Tibial nerve (tissue), 4 donors: ENCODE measurements at regions not wholly inside any gene's neighbourhood (a gene's known extent, or its start where the extent isn't known, plus 50 kb on each side); places are given as distances from the start of the nearest gene placed in this dataset.

Source experiments
- DNase-seq, 2 donors: peaks; one replicate each; pipeline ENCODE4 v3.0.0-alpha.2; 2019; ENCODE audit warnings: low spot score in 2 of 2
- H3K27ac ChIP-seq, 4 donors: fragments of 200-600 bp; sonication (generic) in 3 of 4; one replicate each; pipeline ENCODE4 v1.5.1; 2017 to 2019; ENCODE audit warnings: mild to moderate bottlenecking in 1 of 4
- H3K27me3 ChIP-seq, 2 donors: fragments of 200-600 bp; sonication (generic) in 1 of 2; one replicate each; pipeline versions ENCODE4 v1.5.1 to v1.6.0; 2017 to 2019
- H3K36me3 ChIP-seq, 3 donors: fragments of 200-600 bp; sonication (generic); one replicate each; pipeline ENCODE4 v1.5.1; 2018 to 2019
- H3K4me1 ChIP-seq, 4 donors: fragments of 200-600 bp; sonication (generic) in 3 of 4; one replicate each; pipeline ENCODE4 v1.5.1; 2017 to 2019
- H3K4me3 ChIP-seq, 4 donors: fragments of 200-600 bp; sonication (generic) in 3 of 4; one replicate each; pipeline ENCODE4 v1.5.1; 2017 to 2019; ENCODE audit warnings: mild to moderate bottlenecking in 1 of 4, moderate library complexity in 1 of 4
- H3K9me3 ChIP-seq, 4 donors: fragments of 200-600 bp; sonication (generic) in 3 of 4; one replicate each; pipeline ENCODE4 v1.5.1; 2017 to 2019
- CTCF ChIP-seq, 5 experiments: fragments of 200-600 bp in 3 of 5; fragments of 450-650 bp in 2 of 5; sonication (generic) in 3 of 5; IDR thresholded peaks; one replicate each; pipeline ENCODE4 v1.5.1; 2016 to 2019; ENCODE audit warnings: antibody characterized with exemption in 5 of 5, mild to moderate bottlenecking in 3 of 5, moderate library complexity in 2 of 5
- EP300 ChIP-seq, 2 donors: sonication (generic); formaldehyde crosslinking; IDR thresholded peaks; one replicate each; pipeline ENCODE4 v1.6.1; 2017; ENCODE audit warnings: antibody characterized with exemption in 2 of 2, mild to moderate bottlenecking in 1 of 2
- POLR2A ChIP-seq, 2 donors: fragments of 450-650 bp; IDR thresholded peaks; one replicate each; pipeline ENCODE4 v1.6.1; 2017; ENCODE audit warnings: antibody characterized with exemption in 2 of 2, mild to moderate bottlenecking in 2 of 2, moderate library complexity in 2 of 2
- WGBS, 2 donors: methylation state at CpG; one replicate each; pipeline ENCODE4 v1.1.5; 2018; 5-methylcytosine and 5-hydroxymethylcytosine counted together

- Histone ChIP-seq H3K4me3 (no peak overlapping the region), H3K9me3 (no peaks in the 10 kb centered on the region), H3K27me3 (no peaks in the 10 kb centered on the region), H3K27ac (peak overlapping the region in 1 of 4 donors; percentile 61), H3K36me3 (no peaks in the 10 kb centered on the region), H3K4me1 (peaks cover 0 to 2% (median 0%) of the 10 kb centered on the region in 4 donors)
- no peak for DNase-seq
- no peak for TF ChIP-seq POLR2A (IDR thresholded peaks at IDR 0.05)
- no peak for TF ChIP-seq EP300 (IDR thresholded peaks at IDR 0.05)
- no peak for TF ChIP-seq CTCF (IDR thresholded peaks at IDR 0.05)
- 86 to 100% methylated on average over 1 of the region's 1 CpG for WGBS, 2 donors
Observed at GRCh38 chr5:93873211-93873736, 131.9 kb upstream of the POU5F2 start.

GRCh38 chr5:93870649-93871048 lies 129.2 kb upstream of the POU5F2 start:
- Histone ChIP-seq H3K27ac (no peak overlapping the region), H3K36me3 (peaks cover 0 to 8% (median 0%) of the 10 kb centered on the region in 3 donors), H3K4me3 (no peak overlapping the region), H3K27me3 (no peaks in the 10 kb centered on the region), H3K9me3 (no peaks in the 10 kb centered on the region), H3K4me1 (peaks cover 0 to 2% (median 0%) of the 10 kb centered on the region in 4 donors)
- no peak for DNase-seq
- TF ChIP-seq CTCF (IDR thresholded peaks at IDR 0.05), result no peak
- no peak for TF ChIP-seq EP300 (IDR thresholded peaks at IDR 0.05)
- no peak for TF ChIP-seq POLR2A (IDR thresholded peaks at IDR 0.05)
- WGBS, 2 donors, result 91 to 92% methylated on average over 3 of the region's 3 CpGs

GRCh38 chr5:93868851-93869250 lies 127.5 kb upstream of the POU5F2 start:
- H3K27me3 ChIP-seq, result no peaks in the 10 kb centered on the region
- TF ChIP-seq POLR2A (IDR thresholded peaks at IDR 0.05) (no peak), EP300 (IDR thresholded peaks at IDR 0.05) (no peak), CTCF (IDR thresholded peaks at IDR 0.05) (no peak)
- DNase-seq, result no peak
- H3K4me3 ChIP-seq, result no peak overlapping the region
- no peaks in the 10 kb centered on the region for H3K9me3 ChIP-seq
- peaks cover 0 to 1% (median 0%) of the 10 kb centered on the region in 4 donors for H3K4me1 ChIP-seq
- no peak overlapping the region for H3K27ac ChIP-seq
- 98% methylated on average over 6 of the region's 6 CpGs for WGBS, 2 donors
- peaks cover 0 to 13% (median 0%) of the 10 kb centered on the region in 3 donors for H3K36me3 ChIP-seq

GRCh38 chr5:93850311-93850710 lies 108.9 kb upstream of the POU5F2 start:
- H3K9me3 ChIP-seq, result peaks cover 0 to 7% (median 0%) of the 10 kb centered on the region in 4 donors
- TF ChIP-seq POLR2A (IDR thresholded peaks at IDR 0.05) (no peak), CTCF (IDR thresholded peaks at IDR 0.05) (no peak), EP300 (IDR thresholded peaks at IDR 0.05) (no peak)
- no peak overlapping the region for H3K27ac ChIP-seq
- no peaks in the 10 kb centered on the region for H3K27me3 ChIP-seq
- peaks cover 0 to 11% (median 0%) of the 10 kb centered on the region in 3 donors for H3K36me3 ChIP-seq
- WGBS, 2 donors, result 72 to 78% methylated on average over 3 of the region's 3 CpGs
- no peak overlapping the region for H3K4me3 ChIP-seq
- DNase-seq, result no peak
- H3K4me1 ChIP-seq, result no peaks in the 10 kb centered on the region

GRCh38 chr5:93845376-93845775 lies 104.0 kb upstream of the POU5F2 start:
- no peak overlapping the region for H3K4me3 ChIP-seq
- peaks cover 0 to 19% (median 1%) of the 10 kb centered on the region in 4 donors for H3K9me3 ChIP-seq
- TF ChIP-seq CTCF (IDR thresholded peaks at IDR 0.05) (no peak), POLR2A (IDR thresholded peaks at IDR 0.05) (no peak), EP300 (IDR thresholded peaks at IDR 0.05) (no peak)
- H3K27me3 ChIP-seq, result no peaks in the 10 kb centered on the region
- 94 to 100% methylated on average over 2 of the region's 2 CpGs for WGBS, 2 donors
- DNase-seq, result no peak
- H3K4me1 ChIP-seq, result no peaks in the 10 kb centered on the region
- no peak overlapping the region for H3K27ac ChIP-seq
- H3K36me3 ChIP-seq, result peaks cover 0 to 26% (median 0%) of the 10 kb centered on the region in 3 donors
